CD14-positive monocyte (primary cell): ENCODE measurements at regions not wholly inside any gene's neighbourhood (a gene's known extent, or its start where the extent isn't known, plus 50 kb on each side); places are given as distances from the start of the nearest gene placed in this dataset.
"Not testable (repeated sequence)": the region's sequence is repeated elsewhere in the genome, so short reads cannot be mapped to it uniquely, and the experiment has no call there.

Experiments
- DNase-seq, 3 donors: peaks; one replicate each; pipeline ENCODE4 v3.0.0-alpha.2; 2011 to 2022
- H2AFZ ChIP-seq: 2 replicates; pipeline ENCODE4 v1.6.0; 2012; ENCODE audit warnings: mild to moderate bottlenecking, low read depth, low read length, inconsistent platforms; ENCODE audit not compliant: insufficient read depth, poor library complexity, severe bottlenecking
- H3K27ac ChIP-seq, 2 donors: 1 replicate in 1 of 2; 2 replicates in 1 of 2; pipeline ENCODE4 v1.5.1; 2012 to 2013; ENCODE audit warnings: low read length in 2 of 2, control low read depth in 1 of 2, inconsistent platforms in 1 of 2, low read depth in 1 of 2, mild to moderate bottlenecking in 1 of 2
- H3K27me3 ChIP-seq, 2 donors: one replicate each; pipeline versions ENCODE4 v1.6.0 to v1.6.1; 2011 to 2013; ENCODE audit warnings: low read length in 2 of 2; ENCODE audit not compliant: control insufficient read depth in 2 of 2, insufficient read depth in 2 of 2
- H3K36me3 ChIP-seq, 2 donors: replicated peaks in 1 of 2; 1 replicate in 1 of 2; 2 replicates in 1 of 2; pipeline versions ENCODE4 v1.5.1 to v1.6.1; 2012 to 2013; ENCODE audit warnings: low read length in 2 of 2, control low read depth in 1 of 2, inconsistent platforms in 1 of 2, mild to moderate bottlenecking in 1 of 2; ENCODE audit not compliant: insufficient read depth in 2 of 2, control insufficient read depth in 1 of 2
- H3K4me1 ChIP-seq, 2 donors: 1 replicate in 1 of 2; 2 replicates in 1 of 2; pipeline versions ENCODE4 v1.5.1 to v1.6.1; 2012 to 2013; ENCODE audit warnings: low read length in 2 of 2, control low read depth in 1 of 2, inconsistent platforms in 1 of 2, mild to moderate bottlenecking in 1 of 2, moderate library complexity in 1 of 2; ENCODE audit not compliant: insufficient read depth in 2 of 2, control insufficient read depth in 1 of 2
- H3K4me2 ChIP-seq: replicated peaks from 2 replicates; pipeline ENCODE3; 2012; ENCODE audit warnings: low read length, moderate library complexity, mild to moderate bottlenecking; ENCODE audit not compliant: poor library complexity, severe bottlenecking; ENCODE audit errors: extremely low read depth
- H3K4me3 ChIP-seq, 3 experiments: fragments of 200-600 bp in 1 of 3; sonication (generic) in 1 of 3; replicated peaks in 1 of 3; 1 replicate in 2 of 3; 2 replicates in 1 of 3; pipeline ENCODE4 v1.5.1; 2011 to 2013; ENCODE audit warnings: low read length in 3 of 3, mild to moderate bottlenecking in 3 of 3, control low read depth in 2 of 3, low read depth in 2 of 3, inconsistent platforms in 1 of 3, moderate library complexity in 1 of 3
- H3K79me2 ChIP-seq: 2 replicates; pipeline ENCODE4 v1.6.0; 2012; ENCODE audit warnings: mild to moderate bottlenecking, control low read depth, inconsistent platforms, low read length, moderate library complexity; ENCODE audit not compliant: insufficient read depth
- H3K9ac ChIP-seq: 2 replicates; pipeline ENCODE4 v1.6.0; 2017; ENCODE audit warnings: low read length, mild to moderate bottlenecking; ENCODE audit not compliant: insufficient read depth, poor library complexity, severe bottlenecking
- H3K9me3 ChIP-seq, 2 donors: replicated peaks in 1 of 2; 1 replicate in 1 of 2; 2 replicates in 1 of 2; pipeline versions ENCODE4 v1.5.1 to v1.6.1; 2012 to 2013; ENCODE audit warnings: low read length in 2 of 2, control low read depth in 1 of 2; ENCODE audit not compliant: control insufficient read depth in 1 of 2, insufficient read depth in 1 of 2
- H4K20me1 ChIP-seq: 2 replicates; pipeline ENCODE4 v1.6.0; 2012; ENCODE audit warnings: mild to moderate bottlenecking, low read length, control low read depth, moderate library complexity; ENCODE audit not compliant: insufficient read depth
- H3K27ac Mint-ChIP-seq, 7 donors: one replicate each; pipeline ENCODE4 v1.8.0; 2020; ENCODE audit warnings: mild to moderate bottlenecking in 7 of 7, mixed read lengths in 7 of 7, moderate library complexity in 6 of 7, inconsistent platforms in 2 of 7
- H3K27me3 Mint-ChIP-seq, 3 donors: one replicate each; pipeline ENCODE4 v1.8.0; 2021 to 2022; ENCODE audit warnings: low read depth in 3 of 3, mild to moderate bottlenecking in 3 of 3, mixed read lengths in 3 of 3, moderate library complexity in 3 of 3, inconsistent platforms in 1 of 3
- H3K36me3 Mint-ChIP-seq, 2 donors: one replicate each; pipeline ENCODE4 v1.8.0; 2020; ENCODE audit warnings: mixed read lengths in 2 of 2, inconsistent platforms in 1 of 2, mild to moderate bottlenecking in 1 of 2
- H3K4me1 Mint-ChIP-seq: one replicate; pipeline ENCODE4 v1.8.0; 2020; ENCODE audit warnings: mild to moderate bottlenecking, mixed read lengths
- H3K4me3 Mint-ChIP-seq, 2 donors: one replicate each; pipeline ENCODE4 v1.8.0; 2020; ENCODE audit warnings: mild to moderate bottlenecking in 2 of 2, mixed read lengths in 2 of 2, moderate library complexity in 1 of 2
- H3K9me3 Mint-ChIP-seq, 7 donors: one replicate each; pipeline ENCODE4 v1.8.0; 2020 to 2022; ENCODE audit warnings: mixed read lengths in 7 of 7, mild to moderate bottlenecking in 6 of 7, moderate library complexity in 6 of 7, inconsistent platforms in 2 of 7
- CTCF ChIP-seq: fragments of 200-600 bp; IDR thresholded peaks from one replicate; pipeline ENCODE4 v1.8.0; 2022; ENCODE audit warnings: antibody characterized with exemption, mild to moderate bottlenecking
- WGBS: methylation state at CpG from one replicate; pipeline ENCODE4 v1.1.5; 2013; ENCODE audit warnings: missing lambda C conversion rate; ENCODE audit not compliant: insufficient coverage; 5-methylcytosine and 5-hydroxymethylcytosine counted together
- intact Hi-C, 2 donors: fragments of 100-400 bp; cut with micrococcal nuclease; formaldehyde crosslinking; loops; one replicate each; pipeline versions ENCODE4 v1.15.0 to v1.15.1; 2023

GRCh38 chr1:222054416-222054815 is 312.5 kb upstream of the DUSP10 start:
- Mint-ChIP-seq H3K27me3 (peaks cover 0 to 3% (median 2%) of the 10 kb centered on the region in 3 donors), H3K36me3 (no peaks in the 10 kb centered on the region), H3K9me3 (peaks cover 0 to 6% (median 2%) of the 10 kb centered on the region in 7 donors), H3K4me3 (no peak overlapping the region), H3K4me1 (peaks cover 3% of the 10 kb centered on the region), H3K27ac (no peak overlapping the region)
- H3K27ac ChIP-seq, result no peak overlapping the region
- H3K4me2 ChIP-seq, result no peak overlapping the region
- whole genome bisulfite sequencing, result 92% methylated on average over 4 of the region's 6 CpGs
- H3K9ac ChIP-seq, result peak overlapping the region; percentile 4
- no peak overlapping the region for H2AFZ ChIP-seq
- no peaks in the 10 kb centered on the region for H3K27me3 ChIP-seq
- no peaks in the 10 kb centered on the region for H3K9me3 ChIP-seq
- DNase-seq, result no peak
- no peak for TF ChIP-seq CTCF
- H3K79me2 ChIP-seq, result no peaks in the 10 kb centered on the region
- no peak overlapping the region for H3K4me3 ChIP-seq
- H3K4me1 ChIP-seq, result no peaks in the 10 kb centered on the region
- H3K36me3 ChIP-seq, result no peaks in the 10 kb centered on the region
- H4K20me1 ChIP-seq, result no peaks in the 10 kb centered on the region
- intact Hi-C loops, result no loop called here

GRCh38 chr1:222053790-222054294 is 312.0 kb upstream of the DUSP10 start:
- H3K36me3 Mint-ChIP-seq, result no peaks in the 10 kb centered on the region
- Histone ChIP-seq H2AFZ (no peak overlapping the region), H3K4me1 (no peaks in the 10 kb centered on the region), H3K9ac (no peak overlapping the region), H3K9me3 (no peaks in the 10 kb centered on the region), H3K4me3 (no peak overlapping the region), H3K27ac (no peak overlapping the region), H4K20me1 (no peaks in the 10 kb centered on the region), H3K36me3 (no peaks in the 10 kb centered on the region), H3K4me2 (no peak overlapping the region), H3K27me3 (no peaks in the 10 kb centered on the region), H3K79me2 (no peaks in the 10 kb centered on the region)
- intact Hi-C loops, result no loop called here
- H3K27ac Mint-ChIP-seq, result no peak overlapping the region
- peaks cover 0 to 6% (median 2%) of the 10 kb centered on the region in 7 donors for H3K9me3 Mint-ChIP-seq
- peaks cover 5% of the 10 kb centered on the region for H3K4me1 Mint-ChIP-seq
- H3K4me3 Mint-ChIP-seq, result no peak overlapping the region
- H3K27me3 Mint-ChIP-seq, result peaks cover 0 to 3% (median 2%) of the 10 kb centered on the region in 3 donors
- no peak for DNase-seq
- TF ChIP-seq CTCF, result no peak
- no CpG with 5 or more reads among the region's 5 CpGs for WGBS

- H3K27me3 Mint-ChIP-seq, H3K4me3 Mint-ChIP-seq, H4K20me1 ChIP-seq, H3K9me3 Mint-ChIP-seq, intact Hi-C loops, DNase-seq, H3K4me1 ChIP-seq, H3K36me3 Mint-ChIP-seq, H3K9ac ChIP-seq, H3K27ac ChIP-seq, H3K27me3 ChIP-seq, H2AFZ ChIP-seq, H3K4me2 ChIP-seq, H3K36me3 ChIP-seq, H3K9me3 ChIP-seq, H3K79me2 ChIP-seq, H3K27ac Mint-ChIP-seq, H3K4me3 ChIP-seq: not testable (repeated sequence)
- WGBS, result no CpG with 5 or more reads among the region's 1 CpG
- peaks cover 17% of the 10 kb centered on the region for H3K4me1 Mint-ChIP-seq
Observed at GRCh38 chr1:222051311-222051710, 309.4 kb upstream of the DUSP10 start.
